22Rv1 (cell line): ENCODE measurements at regions not wholly inside any gene's neighbourhood (a gene's known extent, or its start where the extent isn't known, plus 50 kb on each side); places are given as distances from the start of the nearest gene placed in this dataset.

Source experiments
- ZFX ChIP-seq: fragments of 450-650 bp; IDR thresholded peaks from 2 replicates; pipeline ENCODE4 v1.6.1; 2017; ENCODE audit warnings: antibody characterized with exemption, borderline replicate concordance
- TF ChIP-seq, protein P1 (sequence below): fragments of 450-650 bp; IDR thresholded peaks from 2 replicates; pipeline ENCODE4 v1.5.1; 2017; ENCODE audit warnings: mild to moderate bottlenecking

DNA sequence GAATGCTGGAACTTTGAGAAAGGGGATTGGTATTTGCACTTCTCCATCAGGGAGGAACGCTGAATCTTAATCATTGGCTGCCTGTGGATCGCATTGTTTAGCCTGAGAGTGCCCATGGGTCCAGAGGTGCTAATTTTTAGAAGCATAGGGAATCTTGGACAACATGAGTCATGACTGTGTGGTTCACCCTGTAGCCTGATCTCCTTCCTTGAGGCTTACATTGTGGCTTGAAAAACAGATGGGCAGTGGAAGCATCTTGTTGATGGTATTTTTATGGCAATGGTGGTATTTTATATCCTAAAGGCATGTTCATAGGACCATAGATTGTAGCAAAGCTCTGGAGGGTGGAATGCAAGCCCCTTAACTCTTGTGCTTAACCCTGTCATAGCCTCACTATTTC lies 99.2 kb upstream of the DBX1 start:
- TF ChIP-seq, protein P1, sequence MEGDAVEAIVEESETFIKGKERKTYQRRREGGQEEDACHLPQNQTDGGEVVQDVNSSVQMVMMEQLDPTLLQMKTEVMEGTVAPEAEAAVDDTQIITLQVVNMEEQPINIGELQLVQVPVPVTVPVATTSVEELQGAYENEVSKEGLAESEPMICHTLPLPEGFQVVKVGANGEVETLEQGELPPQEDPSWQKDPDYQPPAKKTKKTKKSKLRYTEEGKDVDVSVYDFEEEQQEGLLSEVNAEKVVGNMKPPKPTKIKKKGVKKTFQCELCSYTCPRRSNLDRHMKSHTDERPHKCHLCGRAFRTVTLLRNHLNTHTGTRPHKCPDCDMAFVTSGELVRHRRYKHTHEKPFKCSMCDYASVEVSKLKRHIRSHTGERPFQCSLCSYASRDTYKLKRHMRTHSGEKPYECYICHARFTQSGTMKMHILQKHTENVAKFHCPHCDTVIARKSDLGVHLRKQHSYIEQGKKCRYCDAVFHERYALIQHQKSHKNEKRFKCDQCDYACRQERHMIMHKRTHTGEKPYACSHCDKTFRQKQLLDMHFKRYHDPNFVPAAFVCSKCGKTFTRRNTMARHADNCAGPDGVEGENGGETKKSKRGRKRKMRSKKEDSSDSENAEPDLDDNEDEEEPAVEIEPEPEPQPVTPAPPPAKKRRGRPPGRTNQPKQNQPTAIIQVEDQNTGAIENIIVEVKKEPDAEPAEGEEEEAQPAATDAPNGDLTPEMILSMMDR, result no peak
- no peak for TF ChIP-seq ZFX
